Karpas-422 (cell line): ENCODE measurements at regions not wholly inside any gene's neighbourhood (a gene's known extent, or its start where the extent isn't known, plus 50 kb on each side); places are given as distances from the start of the nearest gene placed in this dataset.

Experiments used
- DNase-seq: peaks from one replicate; pipeline ENCODE4 v3.0.0-alpha.2; 2015
- H2AFZ ChIP-seq: fragments of 200-600 bp; sonication (generic); 2 replicates; pipeline ENCODE4 v1.6.1; 2014; ENCODE audit warnings: antibody characterized with exemption, low read length, mixed read lengths
- H3K27ac ChIP-seq: fragments of 200-600 bp; sonication (generic); 2 replicates; pipeline ENCODE4 v1.5.1; 2014; ENCODE audit warnings: mild to moderate bottlenecking, low read length, moderate library complexity
- H3K27me3 ChIP-seq: fragments of 200-600 bp; sonication (generic); 2 replicates; pipeline ENCODE4 v1.6.1; 2014; ENCODE audit warnings: low read length, mixed read lengths
- H3K36me3 ChIP-seq: fragments of 200-600 bp; sonication (generic); 2 replicates; pipeline ENCODE4 v1.6.1; 2014; ENCODE audit warnings: low read length, mixed read lengths; ENCODE audit not compliant: insufficient read depth
- H3K4me1 ChIP-seq: fragments of 200-600 bp; sonication (generic); 2 replicates; pipeline ENCODE4 v1.6.1; 2014; ENCODE audit warnings: mild to moderate bottlenecking, low read length, mixed read lengths
- H3K4me2 ChIP-seq: fragments of 200-600 bp; sonication (generic); 2 replicates; pipeline ENCODE4 v1.6.1; 2014; ENCODE audit warnings: low read length, low read depth, mild to moderate bottlenecking; ENCODE audit not compliant: poor library complexity, severe bottlenecking
- H3K4me3 ChIP-seq: fragments of 200-600 bp; sonication (generic); 2 replicates; pipeline ENCODE4 v1.5.1; 2014; ENCODE audit warnings: mild to moderate bottlenecking, antibody characterized with exemption, low read length, mixed read lengths
- H3K79me2 ChIP-seq: fragments of 200-600 bp; sonication (generic); 2 replicates; pipeline ENCODE4 v1.6.1; 2014; ENCODE audit warnings: mild to moderate bottlenecking, low read length, mixed read lengths
- H3K9ac ChIP-seq: fragments of 200-600 bp; sonication (generic); 2 replicates; pipeline ENCODE4 v1.6.0; 2014; ENCODE audit warnings: low read length
- H3K9me2 ChIP-seq: fragments of 200-600 bp; sonication (generic), shearing (Covaris generic); replicated peaks from 2 replicates; pipeline ENCODE4 v1.6.0; 2014; ENCODE audit warnings: mild to moderate bottlenecking, low read length, moderate library complexity; ENCODE audit not compliant: insufficient read depth
- H3K9me3 ChIP-seq: fragments of 300-700, 200-600 bp; sonication (generic); 2 replicates; pipeline ENCODE4 v1.6.1; 2014; ENCODE audit warnings: low read length, mixed read lengths
- H4K20me1 ChIP-seq: fragments of 200-600 bp; sonication (generic); 2 replicates; pipeline ENCODE4 v1.6.1; 2014; ENCODE audit warnings: mild to moderate bottlenecking, antibody characterized with exemption, low read length, low read depth; ENCODE audit not compliant: insufficient read depth

GRCh38 chr5:2466966-2467365, 284.5 kb downstream of the IRX2 start:
- H3K27ac ChIP-seq = no peak overlapping the region
- no peaks in the 10 kb centered on the region for H3K27me3 ChIP-seq
- no peak overlapping the region for H3K4me2 ChIP-seq
- no peaks in the 10 kb centered on the region for H4K20me1 ChIP-seq
- no peaks in the 10 kb centered on the region for H3K4me1 ChIP-seq
- H3K9me3 ChIP-seq = no peaks in the 10 kb centered on the region
- no peaks in the 10 kb centered on the region for H3K36me3 ChIP-seq
- H2AFZ ChIP-seq = no peak overlapping the region
- no peaks in the 10 kb centered on the region for H3K9me2 ChIP-seq
- H3K9ac ChIP-seq = no peak overlapping the region
- no peak overlapping the region for H3K4me3 ChIP-seq
- H3K79me2 ChIP-seq = no peaks in the 10 kb centered on the region
- DNase-seq = no peak

GRCh38 chr5:2465383-2465782, 286.1 kb downstream of the IRX2 start:
- DNase-seq = no peak
- Histone ChIP-seq H3K9me3 (no peaks in the 10 kb centered on the region), H3K36me3 (no peaks in the 10 kb centered on the region), H3K9me2 (no peaks in the 10 kb centered on the region), H3K4me2 (no peak overlapping the region), H3K27me3 (no peaks in the 10 kb centered on the region), H3K4me3 (no peak overlapping the region), H3K4me1 (no peaks in the 10 kb centered on the region), H3K79me2 (no peaks in the 10 kb centered on the region), H3K27ac (no peak overlapping the region), H4K20me1 (no peaks in the 10 kb centered on the region), H3K9ac (no peak overlapping the region), H2AFZ (no peak overlapping the region)

GRCh38 chr5:2464141-2464540, 287.3 kb downstream of the IRX2 start:
- Histone ChIP-seq H3K9me3 (no peaks in the 10 kb centered on the region), H3K4me1 (no peaks in the 10 kb centered on the region), H3K9ac (no peak overlapping the region), H3K36me3 (no peaks in the 10 kb centered on the region), H2AFZ (no peak overlapping the region), H3K27me3 (no peaks in the 10 kb centered on the region), H3K4me2 (no peak overlapping the region), H4K20me1 (no peaks in the 10 kb centered on the region), H3K79me2 (no peaks in the 10 kb centered on the region), H3K9me2 (no peaks in the 10 kb centered on the region), H3K27ac (no peak overlapping the region), H3K4me3 (no peak overlapping the region)
- no peak for DNase-seq

GRCh38 chr5:2461701-2462691, 289.5 kb downstream of the IRX2 start:
- Histone ChIP-seq H3K36me3 (no peaks in the 10 kb centered on the region), H3K9me2 (no peaks in the 10 kb centered on the region), H3K9ac (no peak overlapping the region), H3K9me3 (no peaks in the 10 kb centered on the region), H3K4me2 (no peak overlapping the region), H4K20me1 (no peaks in the 10 kb centered on the region), H3K27ac (no peak overlapping the region), H3K79me2 (no peaks in the 10 kb centered on the region), H3K27me3 (no peaks in the 10 kb centered on the region), H3K4me3 (no peak overlapping the region), H2AFZ (no peak overlapping the region), H3K4me1 (no peaks in the 10 kb centered on the region)
- no peak for DNase-seq

GRCh38 chr5:2460098-2460497, 291.4 kb downstream of the IRX2 start:
- H3K9ac ChIP-seq = no peak overlapping the region
- H3K27me3 ChIP-seq = no peaks in the 10 kb centered on the region
- no peaks in the 10 kb centered on the region for H3K79me2 ChIP-seq
- no peaks in the 10 kb centered on the region for H3K9me2 ChIP-seq
- no peaks in the 10 kb centered on the region for H3K4me1 ChIP-seq
- no peaks in the 10 kb centered on the region for H4K20me1 ChIP-seq
- H3K4me3 ChIP-seq = no peak overlapping the region
- H2AFZ ChIP-seq = no peak overlapping the region
- no peak for DNase-seq
- no peak overlapping the region for H3K4me2 ChIP-seq
- no peak overlapping the region for H3K27ac ChIP-seq
- no peaks in the 10 kb centered on the region for H3K36me3 ChIP-seq
- H3K9me3 ChIP-seq = no peaks in the 10 kb centered on the region

GRCh38 chr5:2459251-2459650, 292.2 kb downstream of the IRX2 start:
- no peaks in the 10 kb centered on the region for H3K27me3 ChIP-seq
- H3K9me2 ChIP-seq = no peaks in the 10 kb centered on the region
- H3K4me2 ChIP-seq = no peak overlapping the region
- no peaks in the 10 kb centered on the region for H4K20me1 ChIP-seq
- H3K27ac ChIP-seq = no peak overlapping the region
- H3K4me3 ChIP-seq = no peak overlapping the region
- H3K9me3 ChIP-seq = no peaks in the 10 kb centered on the region
- H3K4me1 ChIP-seq = no peaks in the 10 kb centered on the region
- H3K36me3 ChIP-seq = no peaks in the 10 kb centered on the region
- H2AFZ ChIP-seq = no peak overlapping the region
- H3K9ac ChIP-seq = no peak overlapping the region
- no peaks in the 10 kb centered on the region for H3K79me2 ChIP-seq
- DNase-seq = no peak

- H3K27me3 ChIP-seq = no peaks in the 10 kb centered on the region
- no peaks in the 10 kb centered on the region for H4K20me1 ChIP-seq
- no peak overlapping the region for H3K9ac ChIP-seq
- no peak overlapping the region for H3K27ac ChIP-seq
- no peak overlapping the region for H2AFZ ChIP-seq
- H3K4me3 ChIP-seq = no peak overlapping the region
- H3K36me3 ChIP-seq = no peaks in the 10 kb centered on the region
- H3K79me2 ChIP-seq = no peaks in the 10 kb centered on the region
- no peaks in the 10 kb centered on the region for H3K9me3 ChIP-seq
- no peaks in the 10 kb centered on the region for H3K4me1 ChIP-seq
- no peaks in the 10 kb centered on the region for H3K9me2 ChIP-seq
- no peak overlapping the region for H3K4me2 ChIP-seq
- no peak for DNase-seq
Observed at GRCh38 chr5:2455878-2456277, 295.6 kb downstream of the IRX2 start.

GRCh38 chr5:2454876-2455275, 296.6 kb downstream of the IRX2 start:
- Histone ChIP-seq H3K9me2 (no peaks in the 10 kb centered on the region), H3K4me1 (no peaks in the 10 kb centered on the region), H4K20me1 (no peaks in the 10 kb centered on the region), H3K4me2 (no peak overlapping the region), H3K9me3 (no peaks in the 10 kb centered on the region), H2AFZ (no peak overlapping the region), H3K4me3 (no peak overlapping the region), H3K27me3 (no peaks in the 10 kb centered on the region), H3K9ac (no peak overlapping the region), H3K27ac (no peak overlapping the region), H3K36me3 (no peaks in the 10 kb centered on the region), H3K79me2 (no peaks in the 10 kb centered on the region)
- no peak for DNase-seq
